ENCODE measurements at regions not wholly inside any gene's neighbourhood (a gene's known extent, or its start where the extent isn't known, plus 50 kb on each side); places are given as distances from the start of the nearest gene placed in this dataset.

DNA sequence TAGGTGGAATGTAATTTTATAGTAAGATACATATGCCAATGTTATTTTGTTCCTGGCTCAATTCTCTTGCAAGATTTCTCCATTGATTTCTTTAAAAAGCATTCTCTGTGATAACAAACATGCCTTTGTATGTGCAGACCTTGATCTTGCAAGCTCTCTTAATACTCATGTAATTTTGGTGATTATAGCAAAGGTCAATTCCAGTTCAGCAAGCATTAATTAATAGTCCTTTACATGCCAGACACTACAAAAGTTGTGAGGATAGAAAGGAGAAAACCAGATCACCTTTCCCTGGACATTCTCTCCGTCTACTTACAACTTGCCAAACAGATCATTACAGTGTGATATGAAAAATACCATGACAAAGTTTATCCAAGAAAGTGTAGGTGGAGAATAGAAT lies 173.7 kb upstream of the DOK6 start:
- no peak overlapping the region for H2BK5ac ChIP-seq (ENCODE audit: low read depth, low read length)
- H2BK20ac ChIP-seq (ENCODE audit: low read length): no peak overlapping the region
- H2BK15ac ChIP-seq (ENCODE audit: low read length): no peak overlapping the region
- H2BK120ac ChIP-seq (replicated peaks; ENCODE audit: low read depth, low read length): no peak overlapping the region
- no peak for DNase-seq (ENCODE audit: low read depth in 1 of 2, low spot score in 2 of 2)
- POLR2A ChIA-PET (ENCODE audit: partially characterized antibody): no interaction called here
- H4K5ac ChIP-seq (ENCODE audit: insufficient read length, low read depth, low read length): no peak overlapping the region
- no peak overlapping the region for H3K18ac ChIP-seq (ENCODE audit: extremely low read depth, low read length)
- no peak overlapping the region for H2BK12ac ChIP-seq (ENCODE audit: low read depth, low read length)
- H2AK5ac ChIP-seq (ENCODE audit: low read depth, low read length): no peak overlapping the region
- CTCF ChIA-PET (ENCODE audit: partially characterized antibody): no interaction called here
- H3K79me2 ChIP-seq (ENCODE audit: control insufficient read depth in 1 of 2, insufficient read depth in 2 of 2, low read length in 2 of 2): no peaks in the 10 kb centered on the region
- H3K23me2 ChIP-seq (ENCODE audit: low read depth, low read length): no peaks in the 10 kb centered on the region
- no peak overlapping the region for H3K56ac ChIP-seq (replicated peaks; ENCODE audit: insufficient read length, low read depth, low read length)
- no peaks in the 10 kb centered on the region for H3K9me3 ChIP-seq (ENCODE audit: insufficient read depth in 2 of 2, low read depth in 1 of 2, low read length in 1 of 2)
- no peaks in the 10 kb centered on the region for H3K36me3 ChIP-seq (ENCODE audit: control insufficient read depth in 2 of 4, insufficient read depth in 4 of 4, low read length in 3 of 4)
- H4K20me1 ChIP-seq (replicated peaks in 1 of 2; ENCODE audit: control insufficient read depth in 1 of 2, insufficient read depth in 2 of 2, low read length in 2 of 2): no peaks in the 10 kb centered on the region
- no peak overlapping the region for H3K27ac ChIP-seq (ENCODE audit: low read depth, low read length)
- no peak overlapping the region for H3K14ac ChIP-seq (ENCODE audit: insufficient read length)
- H3K4me3 ChIP-seq (ENCODE audit: extremely low read depth in 1 of 4, insufficient read depth in 2 of 4, low read depth in 3 of 4, low read length in 4 of 4): no peak overlapping the region
- H3K4me1 ChIP-seq (replicated peaks in 1 of 4; ENCODE audit: control insufficient read depth in 3 of 4, insufficient read depth in 4 of 4, low read length in 3 of 4): peaks cover 0 to 5% (median 0%) of the 10 kb centered on the region in 4 experiments; a peak in 2 of 7 replicates
- WGBS, 2 experiments (ENCODE audit: extremely low coverage in 1 of 2, insufficient coverage in 1 of 2, insufficient read length in 1 of 2, insufficient replicate concordance in 2 of 2, low coverage in 1 of 2, low lambda C conversion rate in 2 of 2, missing lambda C conversion rate in 1 of 2): 93% methylated on average over 1 of the region's 1 CpG; no CpG with 5 or more reads in 1 of the 2 experiments
- TF ChIP-seq EZH2 (IDR thresholded peaks at IDR 0.05; ENCODE audit: low read depth, low read length, severe bottlenecking): no peak
- no peaks in the 10 kb centered on the region for H3K27me3 ChIP-seq (replicated peaks in 1 of 4; ENCODE audit: control insufficient read depth in 3 of 4, extremely low read depth in 1 of 4, insufficient read depth in 3 of 4, low read length in 3 of 4)
- no peak overlapping the region for H4K91ac ChIP-seq (replicated peaks; ENCODE audit: insufficient read length, low read length)
- H2AFZ ChIP-seq (ENCODE audit: low read length): no peak overlapping the region
- no peak overlapping the region for H3K4me2 ChIP-seq (ENCODE audit: insufficient read depth in 1 of 2, low read depth in 2 of 2, low read length in 2 of 2)
- H3K79me1 ChIP-seq (ENCODE audit: low read depth, low read length): no peaks in the 10 kb centered on the region
- H3K4ac ChIP-seq (replicated peaks; ENCODE audit: insufficient read length, low read depth, low read length): no peak overlapping the region
- no peak for FAIRE-seq
- no peak overlapping the region for H3K9ac ChIP-seq (replicated peaks in 1 of 4; ENCODE audit: extremely low read depth in 1 of 4, low read depth in 3 of 4, low read length in 3 of 4)
- H3K23ac ChIP-seq (ENCODE audit: insufficient read length): no peak overlapping the region
- no peak overlapping the region for H4K8ac ChIP-seq (ENCODE audit: extremely low read depth, insufficient read depth, low read length)

Data from H1 (cell line).